Right lobe of liver (tissue), 4 donors: ENCODE measurements at regions not wholly inside any gene's neighbourhood (a gene's known extent, or its start where the extent isn't known, plus 50 kb on each side); places are given as distances from the start of the nearest gene placed in this dataset.

Experiments
- POLR2A ChIP-seq: fragments of 450-650 bp; IDR thresholded peaks from one replicate; pipeline ENCODE4 v1.6.1; 2017; ENCODE audit warnings: antibody characterized with exemption, mild to moderate bottlenecking
- TF ChIP-seq, protein P1 (sequence below), 4 donors: fragments of 200-600 bp in 3 of 4; fragments of 450-650 bp in 1 of 4; IDR thresholded peaks; one replicate each; pipeline versions ENCODE4 v1.5.1 to v1.8.0; 2016 to 2022; ENCODE audit warnings: antibody characterized with exemption in 4 of 4, mild to moderate bottlenecking in 2 of 4
- donor health status: DM: no; HTN: no; CAD: no.
- donor health status: DM: no; HTN: no; CAD: no.
- donor health status: DM: no; HTN: yes; CAD: no.

DNA sequence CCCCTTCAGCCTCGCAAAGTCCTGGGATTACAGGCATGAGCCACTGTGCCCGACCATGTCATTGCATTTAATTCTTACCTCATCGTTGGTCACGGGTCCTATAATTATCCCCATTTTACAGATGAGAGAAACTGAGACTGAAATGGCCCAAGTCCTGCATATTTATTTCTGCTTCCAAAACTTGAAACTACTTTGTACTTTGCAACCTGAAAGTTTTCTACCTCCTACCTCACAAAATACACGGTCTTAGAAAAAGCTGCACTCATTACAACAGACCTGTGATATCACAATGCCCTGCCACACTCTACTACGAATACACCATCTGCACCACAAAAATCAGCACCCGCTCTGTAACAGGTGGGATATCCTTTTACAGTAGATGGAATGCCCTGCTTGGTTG, 189.1 kb downstream of the ADAMTS15 start:
- TF ChIP-seq, protein P1, sequence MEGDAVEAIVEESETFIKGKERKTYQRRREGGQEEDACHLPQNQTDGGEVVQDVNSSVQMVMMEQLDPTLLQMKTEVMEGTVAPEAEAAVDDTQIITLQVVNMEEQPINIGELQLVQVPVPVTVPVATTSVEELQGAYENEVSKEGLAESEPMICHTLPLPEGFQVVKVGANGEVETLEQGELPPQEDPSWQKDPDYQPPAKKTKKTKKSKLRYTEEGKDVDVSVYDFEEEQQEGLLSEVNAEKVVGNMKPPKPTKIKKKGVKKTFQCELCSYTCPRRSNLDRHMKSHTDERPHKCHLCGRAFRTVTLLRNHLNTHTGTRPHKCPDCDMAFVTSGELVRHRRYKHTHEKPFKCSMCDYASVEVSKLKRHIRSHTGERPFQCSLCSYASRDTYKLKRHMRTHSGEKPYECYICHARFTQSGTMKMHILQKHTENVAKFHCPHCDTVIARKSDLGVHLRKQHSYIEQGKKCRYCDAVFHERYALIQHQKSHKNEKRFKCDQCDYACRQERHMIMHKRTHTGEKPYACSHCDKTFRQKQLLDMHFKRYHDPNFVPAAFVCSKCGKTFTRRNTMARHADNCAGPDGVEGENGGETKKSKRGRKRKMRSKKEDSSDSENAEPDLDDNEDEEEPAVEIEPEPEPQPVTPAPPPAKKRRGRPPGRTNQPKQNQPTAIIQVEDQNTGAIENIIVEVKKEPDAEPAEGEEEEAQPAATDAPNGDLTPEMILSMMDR (IDR thresholded peaks at IDR 0.05), result no peak
- no peak for TF ChIP-seq POLR2A
